ENCODE measurements at regions not wholly inside any gene's neighbourhood (a gene's known extent, or its start where the extent isn't known, plus 50 kb on each side); places are given as distances from the start of the nearest gene placed in this dataset.
"Not testable (repeated sequence)": the region's sequence is repeated elsewhere in the genome, so short reads cannot be mapped to it uniquely, and the experiment has no call there.

DNA sequence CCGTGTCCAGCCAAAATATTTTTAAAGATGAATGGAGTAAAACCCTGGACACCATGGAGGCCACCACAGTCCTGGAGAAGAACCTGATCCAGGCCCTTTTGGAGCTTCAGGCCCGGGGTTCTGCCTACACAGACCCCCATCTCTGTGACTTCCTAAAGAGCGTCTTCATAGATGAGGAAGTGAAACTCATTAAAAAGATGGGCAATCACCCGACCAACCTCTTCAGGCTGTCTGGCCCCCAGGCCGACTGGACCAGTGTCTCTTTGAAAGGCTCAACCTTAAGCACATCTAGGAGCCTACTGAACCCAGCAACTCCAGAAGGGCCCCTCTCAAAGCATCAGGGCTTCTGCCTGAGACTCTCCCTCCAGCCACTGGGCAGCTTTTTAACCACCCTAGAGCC is 107.9 kb upstream of the FAM174B start:
- no peak for DNase-seq

- not testable (repeated sequence) for DNase-seq
Measured at GRCh38 chr15:92768131-92768530, 112.6 kb upstream of the FAM174B start.

GRCh38 chr15:92770641-92771040 is 115.1 kb upstream of the FAM174B start:
- DNase-seq, result no peak

DNA sequence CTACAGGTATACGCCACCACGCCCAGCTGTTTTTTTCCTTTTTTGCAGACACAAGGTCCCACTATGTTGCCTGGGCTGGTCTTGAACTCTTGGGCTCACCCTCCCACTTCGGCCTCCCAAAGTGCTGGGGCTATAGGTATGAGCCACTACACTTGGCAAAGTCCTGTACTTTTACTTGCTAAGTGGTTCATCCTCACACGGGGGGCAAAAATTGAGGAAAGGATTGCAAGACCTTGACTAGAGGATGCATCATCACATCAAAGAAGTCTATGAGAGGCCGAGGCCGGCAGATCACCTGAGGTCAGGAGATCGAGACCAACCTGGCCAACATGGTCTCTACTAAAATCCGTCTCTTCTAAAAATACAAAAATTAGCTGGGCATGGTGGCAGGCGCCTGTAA is 116.5 kb upstream of the FAM174B start:
- no peak for DNase-seq

GRCh38 chr15:92772626-92773244 is 117.2 kb upstream of the FAM174B start:
- no peak for DNase-seq

DNA sequence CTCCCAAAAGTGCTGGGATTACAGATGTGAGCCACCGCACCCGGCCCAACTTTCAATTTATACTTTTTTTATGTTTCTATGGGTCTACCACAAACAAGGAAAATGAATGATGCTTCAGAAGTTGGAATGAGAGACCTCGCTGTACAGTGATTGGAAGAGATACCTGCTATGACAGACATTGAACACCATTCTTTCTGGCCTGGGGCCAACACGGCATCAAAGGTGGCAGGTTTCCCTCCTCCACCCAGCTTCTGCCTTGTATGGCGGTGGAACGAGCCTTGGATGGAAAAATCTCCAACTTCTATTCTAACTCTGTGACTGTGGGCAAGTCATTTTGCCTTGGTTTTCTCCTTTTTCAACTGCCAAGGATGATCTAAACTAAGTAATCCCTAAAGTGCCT is 117.8 kb upstream of the FAM174B start:
- DNase-seq, result no peak

DNA sequence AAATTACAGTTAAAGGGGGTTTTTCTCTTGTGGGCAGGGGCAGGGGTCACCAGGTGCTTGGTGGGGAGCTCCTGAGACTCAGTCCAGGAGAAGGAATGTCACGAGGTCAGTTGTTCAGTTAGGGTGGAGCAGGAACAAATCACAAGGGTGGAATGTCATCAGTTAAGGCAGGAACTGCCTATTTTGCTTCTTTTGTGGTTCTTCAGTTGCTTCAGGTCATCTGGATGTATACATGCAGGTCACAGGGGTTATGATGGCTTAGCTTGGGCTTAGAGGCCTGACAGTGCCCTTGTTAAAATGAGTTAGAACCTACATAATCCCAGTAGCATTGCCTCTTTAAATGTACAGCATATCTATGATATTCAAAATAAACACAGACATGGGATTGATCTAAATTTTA is 120.2 kb upstream of the CHD2 start:
- no peak for DNase-seq

- no peak for DNase-seq
Measured at GRCh38 chr15:92780843-92781242, 119.3 kb upstream of the CHD2 start.

DNA sequence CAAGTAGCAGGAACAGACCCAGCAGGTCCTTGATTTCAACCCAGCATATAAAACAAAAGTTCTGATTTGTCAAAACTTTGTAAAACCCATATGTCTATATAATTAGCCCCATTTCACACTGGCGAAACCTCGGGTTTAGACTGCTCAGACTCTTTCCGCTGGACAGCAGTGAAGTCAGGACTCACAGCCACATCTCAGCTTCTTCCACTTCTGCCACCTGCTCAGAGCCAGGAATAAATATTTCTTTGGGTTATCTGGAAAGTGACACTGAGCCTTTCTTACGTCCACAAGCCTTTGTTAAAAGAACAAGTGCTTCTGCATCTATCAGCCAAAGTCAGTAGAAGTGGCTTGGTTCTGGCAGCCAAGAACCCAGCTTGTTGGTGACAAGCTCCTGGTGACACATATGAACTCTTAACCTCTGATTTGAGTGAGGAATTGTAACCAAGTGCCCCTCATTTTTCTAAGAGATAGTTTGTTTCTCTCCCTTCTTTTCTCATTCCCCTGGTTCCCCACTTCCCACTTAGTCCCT is 118.1 kb upstream of the CHD2 start:
- no peak for DNase-seq

- DNase-seq, result no peak
Measured at GRCh38 chr15:92787116-92787515, 113.0 kb upstream of the CHD2 start.

DNA sequence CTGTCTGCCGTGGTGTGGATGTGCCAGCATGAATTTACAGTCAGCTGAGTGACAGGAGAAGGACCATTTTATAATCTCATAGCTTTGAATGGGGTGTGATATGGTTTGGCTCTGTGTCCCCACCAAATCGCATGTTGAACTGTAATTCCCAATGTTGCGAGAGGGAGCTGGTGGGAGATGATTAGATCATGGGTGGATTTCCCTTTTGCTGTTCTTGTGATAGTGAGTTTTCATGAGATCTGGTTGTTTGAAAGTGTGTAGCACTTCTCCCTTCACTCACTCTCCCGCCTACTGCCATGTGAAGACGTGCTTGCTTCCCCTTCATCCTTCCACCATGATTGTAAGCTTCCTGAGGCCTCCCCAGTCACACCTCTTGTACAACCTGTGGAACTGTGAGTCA is 111.9 kb upstream of the CHD2 start:
- no peak for DNase-seq

GRCh38 chr15:92788793-92789192 is 111.3 kb upstream of the CHD2 start:
- DNase-seq, result not testable (repeated sequence)

- no peak for DNase-seq
Measured at GRCh38 chr15:92796161-92796611, 103.9 kb upstream of the CHD2 start.

GRCh38 chr15:92797168-92798052 is 102.7 kb upstream of the CHD2 start:
- DNase-seq, result no peak

- no peak for DNase-seq
Measured at GRCh38 chr15:92800013-92800412, 100.1 kb upstream of the CHD2 start.

DNA sequence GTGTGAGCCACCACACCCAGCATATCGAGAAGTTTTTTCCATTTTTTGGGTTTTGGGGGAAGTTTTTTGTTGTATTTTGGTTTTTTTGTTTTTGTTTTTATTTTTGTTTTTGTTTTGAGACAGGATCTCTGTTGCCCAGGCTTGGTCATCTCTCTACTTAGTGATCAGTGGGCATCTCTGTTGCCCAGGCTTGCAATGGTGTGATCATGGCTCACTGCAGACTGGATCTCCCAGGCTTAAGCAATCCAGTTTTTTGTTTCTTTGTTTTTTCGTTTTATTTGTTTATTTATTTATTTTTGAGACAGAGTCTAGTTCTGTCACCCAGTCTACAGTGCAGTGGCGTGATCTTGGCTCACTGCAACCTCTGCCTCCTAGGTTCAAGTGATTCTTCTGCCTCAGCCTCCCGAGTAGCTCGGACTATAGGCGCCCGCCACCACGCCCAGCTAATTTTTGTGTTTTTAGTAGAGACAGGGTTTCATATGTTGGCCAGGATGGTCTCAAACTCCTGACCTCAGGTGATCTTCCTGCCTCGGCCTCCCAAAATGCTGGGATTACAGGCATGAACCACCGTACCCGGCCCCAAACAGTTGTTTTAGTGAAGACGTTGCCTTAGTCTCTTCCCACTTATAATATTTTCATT is 99.6 kb upstream of the CHD2 start:
- not testable (repeated sequence) for DNase-seq

DNA sequence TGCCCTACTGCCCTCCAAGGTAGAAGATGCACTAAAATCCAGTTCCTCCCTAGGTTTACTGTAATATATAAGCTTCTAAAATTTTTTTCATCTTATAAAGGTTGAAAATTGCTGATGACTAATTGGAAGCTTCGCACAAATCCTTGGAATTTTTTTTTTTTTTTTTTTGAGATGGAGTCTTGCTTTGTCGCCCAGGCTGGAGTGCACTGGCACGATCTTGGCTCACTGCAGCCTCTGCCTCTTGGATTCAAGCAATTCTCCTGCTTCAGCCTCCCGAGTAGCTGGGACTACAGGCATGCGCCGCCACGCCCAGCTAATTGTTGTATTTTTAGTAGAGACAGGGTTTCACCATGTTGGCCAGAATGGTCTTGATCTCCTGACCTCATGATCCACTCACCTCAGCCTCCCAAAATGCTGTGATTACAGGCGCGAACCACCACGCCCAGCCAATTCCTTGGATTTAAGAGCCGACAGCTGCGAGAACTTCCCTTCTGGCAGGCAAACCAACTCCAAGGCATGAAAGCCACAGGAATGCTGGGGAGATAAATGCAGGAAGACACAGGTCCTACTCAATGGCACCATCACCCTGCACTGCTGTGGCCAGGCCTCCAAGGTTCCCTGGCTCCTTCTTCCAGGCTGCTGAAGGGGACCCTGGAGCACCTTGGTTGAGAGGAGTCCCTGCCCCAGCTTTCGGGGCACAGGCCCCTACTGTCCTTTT is 98.9 kb upstream of the CHD2 start:
- not testable (repeated sequence) for DNase-seq

DNA sequence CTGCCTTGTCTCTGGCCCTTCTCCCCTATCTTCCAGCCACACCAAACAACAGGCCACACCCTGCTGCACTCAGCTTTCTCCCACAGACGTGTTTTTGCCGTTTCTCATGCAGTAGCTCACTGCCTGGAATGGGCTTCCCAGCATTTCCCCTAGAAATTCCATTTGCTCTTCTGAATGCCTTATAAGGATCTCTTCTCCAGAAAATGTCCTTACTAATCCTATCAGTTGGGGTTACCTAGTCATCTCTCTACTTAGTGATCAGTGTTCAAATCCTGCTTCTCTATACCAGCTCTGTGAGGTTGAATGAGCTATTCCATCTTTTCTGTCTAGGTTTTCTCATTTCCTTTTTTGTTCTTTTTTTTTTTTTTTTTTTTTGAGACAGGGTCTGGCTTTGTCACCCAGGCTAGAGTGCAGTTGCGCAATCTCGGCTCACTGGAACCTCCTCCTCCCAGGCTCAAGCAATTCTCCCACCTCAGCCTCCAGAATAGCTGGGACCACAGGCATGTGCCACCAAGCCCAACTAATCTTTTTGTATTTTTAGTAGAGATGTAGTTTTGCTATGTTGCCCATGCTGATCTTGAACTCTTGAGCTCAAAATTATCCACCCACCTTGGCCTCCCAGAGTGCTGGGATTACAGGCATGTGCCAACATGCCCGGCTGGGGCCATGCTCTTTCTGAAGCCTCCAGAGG is 98.2 kb upstream of the CHD2 start:
- DNase-seq, result no peak

GRCh38 chr15:92803536-92803851 is 96.6 kb upstream of the CHD2 start:
- no peak for DNase-seq

DNA sequence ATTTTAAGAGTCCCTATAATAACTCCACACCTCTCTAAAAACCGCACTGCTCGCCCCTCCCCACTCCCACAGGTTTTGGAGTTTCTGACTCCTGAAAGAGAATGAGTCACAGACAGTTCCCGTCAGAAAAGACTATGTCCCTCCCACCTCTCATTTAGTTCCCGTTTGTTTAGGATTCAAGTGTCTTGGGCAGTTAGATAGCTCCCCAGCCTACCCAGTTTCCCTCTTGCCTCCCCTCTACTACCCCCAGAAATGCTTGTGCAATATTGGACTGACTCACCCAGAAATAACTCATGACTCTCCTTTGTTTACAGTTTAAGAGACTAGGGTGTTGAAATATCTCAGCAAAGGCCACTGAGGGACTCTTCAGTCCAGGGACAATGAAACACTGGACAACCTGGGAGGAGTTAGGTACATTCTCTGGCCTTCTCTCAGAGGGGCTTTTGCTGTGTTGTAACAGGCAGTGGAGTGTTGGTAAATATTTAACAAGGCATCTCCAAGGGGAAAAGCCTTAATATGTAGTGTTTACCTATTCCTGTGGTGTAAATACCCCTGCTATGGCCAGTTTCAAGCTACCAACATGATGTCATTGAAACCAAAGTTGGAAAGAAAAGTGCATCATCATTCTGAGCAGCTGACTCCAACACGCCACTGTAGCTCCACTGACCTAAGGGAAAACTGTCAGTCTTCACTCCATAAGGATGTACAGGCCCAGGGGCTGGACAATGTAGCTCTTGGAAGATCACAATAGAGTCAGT is 96.1 kb upstream of the CHD2 start:
- peak; percentile 68 for DNase-seq

DNA sequence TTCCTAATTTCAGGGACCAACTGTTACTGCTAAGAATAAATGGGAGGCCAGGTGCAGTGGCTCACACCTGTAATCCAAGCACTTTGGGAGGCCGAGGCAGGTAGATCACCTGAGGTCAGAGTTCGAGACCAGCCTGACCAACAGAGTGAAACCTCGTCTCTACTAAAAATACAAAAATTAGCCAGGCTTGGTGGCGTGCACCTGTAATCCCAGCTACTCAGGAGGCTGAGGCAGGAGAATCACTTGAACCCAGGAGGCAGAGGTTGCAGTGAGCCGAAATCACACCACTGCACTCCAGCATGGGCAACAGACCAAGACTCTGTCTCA is 95.6 kb upstream of the CHD2 start:
- DNase-seq, result not testable (repeated sequence)
